HEK293T (cell line): ENCODE measurements at regions not wholly inside any gene's neighbourhood (a gene's known extent, or its start where the extent isn't known, plus 50 kb on each side); places are given as distances from the start of the nearest gene placed in this dataset.

Experiments used
- CTCF ChIA-PET: fragments of 350-600 bp; formaldehyde crosslinking; extraction: SDS; loops from one replicate; lab custom pipeline; 2021; ENCODE audit warnings: antibody characterized with exemption, inconsistent platforms; lab: Yijun Ruan, JAX
- POLR2A ChIA-PET: fragments of 350-600 bp; formaldehyde crosslinking; extraction: SDS; loops from one replicate; lab custom pipeline; 2020; ENCODE audit warnings: antibody characterized with exemption, inconsistent platforms; lab: Yijun Ruan, JAX
- DNase-seq: peaks from one replicate; pipeline ENCODE4 v3.0.0; 2012; ENCODE audit warnings: mixed read lengths; ENCODE audit errors: extremely low spot score
- ARNT ChIP-seq: fragments of 450-650 bp; IDR thresholded peaks from 2 replicates; pipeline ENCODE4 v1.6.1; 2017; ENCODE audit warnings: mild to moderate bottlenecking
- BHLHE40 ChIP-seq: fragments of 450-650 bp; IDR thresholded peaks from 2 replicates; pipeline ENCODE4 v1.6.1; 2016; ENCODE audit warnings: mild to moderate bottlenecking, moderate library complexity, borderline replicate concordance
- CTBP1 ChIP-seq: fragments of 450-650 bp; IDR thresholded peaks from 2 replicates; pipeline ENCODE4 v1.6.1; 2016; ENCODE audit warnings: borderline replicate concordance
- ELF4 ChIP-seq: fragments of 450-650 bp; IDR thresholded peaks from 2 replicates; pipeline ENCODE4 v1.6.1; 2017; ENCODE audit warnings: antibody characterized with exemption
- FOXA1 ChIP-seq: fragments of 450-650 bp; IDR thresholded peaks from 2 replicates; pipeline ENCODE4 v1.6.1; 2016; ENCODE audit warnings: mild to moderate bottlenecking
- FOXK2 ChIP-seq: fragments of 450-650 bp; IDR thresholded peaks from 2 replicates; pipeline ENCODE4 v1.6.1; 2016; ENCODE audit warnings: mild to moderate bottlenecking
- FOXM1 ChIP-seq: fragments of 450-650 bp; IDR thresholded peaks from 2 replicates; pipeline ENCODE4 v1.6.1; 2017; ENCODE audit warnings: mild to moderate bottlenecking, borderline replicate concordance
- HDGF ChIP-seq: fragments of 450-650 bp; IDR thresholded peaks from 2 replicates; pipeline ENCODE4 v1.6.1; 2017; ENCODE audit warnings: antibody characterized with exemption, borderline replicate concordance
- L3MBTL2 ChIP-seq: fragments of 450-650 bp; conservative IDR thresholded peaks from 2 replicates; pipeline ENCODE4 v1.6.1; 2016; ENCODE audit warnings: mild to moderate bottlenecking
- LEF1 ChIP-seq: fragments of 450-650 bp; IDR thresholded peaks from 2 replicates; pipeline ENCODE4 v1.6.1; 2017; ENCODE audit warnings: mild to moderate bottlenecking, borderline replicate concordance
- NFRKB ChIP-seq: fragments of 450-650 bp; IDR thresholded peaks from 2 replicates; pipeline ENCODE4 v1.6.1; 2016; ENCODE audit warnings: mild to moderate bottlenecking, moderate library complexity
- SP1 ChIP-seq: fragments of 450-650 bp; IDR thresholded peaks from 2 replicates; pipeline ENCODE4 v1.6.1; 2017
- SUZ12 ChIP-seq: fragments of 450-650 bp; IDR thresholded peaks from 2 replicates; pipeline ENCODE4 v1.6.1; 2016; ENCODE audit warnings: mild to moderate bottlenecking
- TARDBP ChIP-seq: fragments of 450-650 bp; IDR thresholded peaks from 2 replicates; pipeline ENCODE4 v1.6.1; 2016
- ZNF384 ChIP-seq: fragments of 450-650 bp; IDR thresholded peaks from 2 replicates; pipeline ENCODE4 v1.6.1; 2016
- TF ChIP-seq, protein P1 (sequence below): fragments of 450-650 bp; IDR thresholded peaks from 2 replicates; pipeline ENCODE4 v1.6.1; 2016

DNA sequence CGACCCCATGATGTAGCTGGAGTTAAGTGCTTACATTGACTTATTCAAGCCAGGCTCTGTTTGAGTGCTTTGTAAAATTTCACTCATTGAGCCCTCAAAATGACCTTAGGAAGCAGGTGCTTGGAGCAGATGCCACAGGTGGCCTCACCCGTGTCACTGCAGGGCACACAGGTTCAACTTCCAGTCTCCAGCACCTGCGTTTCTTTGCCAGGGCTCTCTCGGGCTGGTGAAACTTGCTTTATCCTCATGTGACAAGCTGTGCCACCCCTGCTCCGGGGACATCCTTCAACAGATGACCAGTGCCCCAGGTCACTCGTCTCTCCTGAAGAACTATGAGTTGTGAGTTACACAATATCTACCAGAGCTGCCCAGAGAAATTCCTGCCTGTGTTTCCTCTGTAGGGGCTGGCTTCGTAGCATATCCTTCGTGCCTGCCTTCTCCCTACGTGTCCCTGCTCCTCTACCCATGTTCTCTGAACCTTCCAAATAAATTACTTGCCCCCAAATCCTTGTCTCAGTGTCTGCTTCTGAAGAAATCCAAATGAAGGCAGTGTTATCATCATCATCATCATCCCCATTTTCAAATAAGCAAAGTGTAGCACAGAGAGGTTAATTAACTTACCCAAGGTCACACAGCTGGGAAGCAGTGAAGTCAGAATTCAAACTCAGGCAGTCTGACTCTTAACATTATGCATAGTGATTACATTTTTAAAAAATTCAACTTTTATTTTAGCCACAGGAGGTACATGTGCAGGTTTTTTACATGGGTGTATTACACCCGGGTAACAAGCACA, 352.5 kb downstream of the NPIPA8 start:
- ChIA-PET CTCF (no interaction called here), POLR2A (no interaction called here)
- no peak for DNase-seq
- no peak for TF ChIP-seq BHLHE40
- TF ChIP-seq ARNT = no peak
- TF ChIP-seq CTBP1 = no peak
- TF ChIP-seq NFRKB = no peak
- no peak for TF ChIP-seq SUZ12
- no peak for TF ChIP-seq SP1
- TF ChIP-seq ZNF384 = no peak
- TF ChIP-seq, protein P1, sequence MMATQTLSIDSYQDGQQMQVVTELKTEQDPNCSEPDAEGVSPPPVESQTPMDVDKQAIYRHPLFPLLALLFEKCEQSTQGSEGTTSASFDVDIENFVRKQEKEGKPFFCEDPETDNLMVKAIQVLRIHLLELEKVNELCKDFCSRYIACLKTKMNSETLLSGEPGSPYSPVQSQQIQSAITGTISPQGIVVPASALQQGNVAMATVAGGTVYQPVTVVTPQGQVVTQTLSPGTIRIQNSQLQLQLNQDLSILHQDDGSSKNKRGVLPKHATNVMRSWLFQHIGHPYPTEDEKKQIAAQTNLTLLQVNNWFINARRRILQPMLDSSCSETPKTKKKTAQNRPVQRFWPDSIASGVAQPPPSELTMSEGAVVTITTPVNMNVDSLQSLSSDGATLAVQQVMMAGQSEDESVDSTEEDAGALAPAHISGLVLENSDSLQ = no peak
- TF ChIP-seq ELF4 = no peak
- no peak for TF ChIP-seq FOXK2
- TF ChIP-seq FOXA1 = no peak

DNA sequence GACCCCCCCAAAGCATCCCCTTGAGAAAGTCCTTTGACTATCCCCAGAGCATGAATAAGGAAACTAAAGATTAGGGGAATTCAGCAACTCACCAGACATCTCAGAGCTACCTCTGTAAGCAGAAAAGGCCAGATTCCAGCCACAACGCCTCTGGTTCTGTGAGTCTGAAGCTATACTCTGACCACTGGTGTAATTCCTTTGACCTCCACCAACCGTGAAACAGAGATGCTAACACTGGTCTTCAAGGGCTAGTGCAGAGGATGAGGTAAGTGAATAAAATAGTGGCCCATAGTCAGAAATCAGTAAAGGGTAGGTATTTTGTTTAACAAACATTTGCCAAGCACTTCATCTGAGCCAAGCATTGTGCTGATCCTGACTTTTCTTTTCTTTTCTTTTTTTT, 353.4 kb downstream of the NPIPA8 start:
- CTCF ChIA-PET = no interaction called here

DNA sequence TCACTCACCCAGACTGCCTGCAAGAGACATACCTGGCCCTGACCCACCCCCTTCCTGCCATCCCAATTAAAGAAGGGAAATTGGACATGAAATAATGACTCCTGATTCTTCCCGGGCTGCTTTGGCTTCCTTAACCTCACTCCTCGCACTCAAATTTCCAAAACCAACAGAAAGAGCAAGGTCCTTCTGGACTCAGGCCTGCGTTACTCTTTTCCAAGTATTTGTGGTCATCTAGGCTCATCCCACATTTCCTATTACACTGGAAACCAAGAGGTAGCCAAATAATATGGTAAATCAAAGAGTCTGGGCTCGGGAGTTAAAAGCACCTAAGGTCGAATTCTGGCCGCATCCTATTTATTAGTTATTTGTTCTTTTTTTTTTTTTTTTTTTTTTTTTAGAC, 359.3 kb downstream of the NPIPA8 start:
- DNase-seq = no peak
- CTCF ChIA-PET = no interaction called here
- TF ChIP-seq FOXK2 (no peak), SUZ12 (no peak), NFRKB (no peak), ZNF384 (no peak), FOXA1 (no peak), BHLHE40 (no peak), SP1 (no peak), TARDBP (no peak), HDGF (no peak), ELF4 (no peak), L3MBTL2 (no peak), CTBP1 (no peak)
- TF ChIP-seq, protein P1 = no peak
- POLR2A ChIA-PET = no interaction called here

More for the DNA sequence above, 353.4 kb downstream of the NPIPA8 start:
- TF ChIP-seq CTBP1 = no peak
- TF ChIP-seq ZNF384 = no peak
- TF ChIP-seq TARDBP = no peak
- no peak for TF ChIP-seq FOXM1
- TF ChIP-seq LEF1 = no peak
- TF ChIP-seq L3MBTL2 = no peak
- TF ChIP-seq, protein P1 = no peak
- no peak for TF ChIP-seq SUZ12
- no peak for TF ChIP-seq NFRKB
- TF ChIP-seq FOXA1 = no peak
- no peak for TF ChIP-seq HDGF
- POLR2A ChIA-PET = no interaction called here
- no peak for DNase-seq

DNA sequence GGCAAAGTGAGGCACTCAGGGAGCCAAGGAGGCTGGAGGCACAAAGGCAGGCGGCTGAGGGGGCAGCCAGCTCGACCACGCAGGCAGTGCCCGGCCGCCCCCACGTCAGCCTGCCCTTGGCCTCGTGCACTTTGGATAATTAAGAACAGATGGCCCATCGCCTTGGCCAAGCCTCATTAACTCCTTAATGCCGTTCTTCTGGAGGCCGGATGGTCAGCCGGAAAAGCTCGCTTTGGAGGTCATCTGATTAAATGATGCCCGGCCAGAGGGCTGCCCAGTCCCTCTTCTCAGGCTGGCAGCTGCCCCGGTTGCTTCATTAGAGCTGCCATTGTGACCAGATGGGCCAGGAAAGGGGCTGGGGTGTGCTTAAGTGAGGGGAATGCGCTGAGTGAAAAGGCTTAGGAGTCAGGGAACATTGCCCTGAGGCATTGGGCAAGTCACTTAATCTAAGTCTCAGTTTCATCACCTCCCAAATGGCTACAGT, 364.0 kb downstream of the NPIPA8 start:
- CTCF ChIA-PET = no interaction called here

DNA sequence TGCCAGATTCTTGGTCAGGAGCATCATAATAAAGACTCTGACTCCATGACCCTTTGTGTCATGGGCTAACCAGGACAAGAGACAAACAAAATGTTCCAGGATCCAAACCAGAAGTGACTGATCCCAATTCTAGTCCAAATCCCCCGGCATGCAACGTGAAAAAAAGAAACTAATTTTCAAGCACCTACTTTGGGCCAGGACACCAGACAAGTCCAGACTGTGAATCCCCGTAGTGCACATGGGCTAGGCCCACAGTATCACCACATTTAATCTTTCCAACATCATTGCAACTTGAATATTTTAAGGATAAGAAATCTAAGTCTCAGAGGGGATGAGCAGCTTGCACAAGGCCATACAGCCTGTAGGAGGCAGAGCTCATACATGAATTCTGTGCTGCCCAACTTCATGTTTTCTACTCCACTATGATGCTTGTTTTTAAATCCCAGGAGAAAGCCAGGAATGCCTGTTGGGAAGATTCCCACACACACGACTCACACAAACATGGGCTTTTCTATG, 365.7 kb downstream of the NPIPA8 start:
- ChIA-PET CTCF (no interaction called here), POLR2A (no interaction called here)
- TF ChIP-seq LEF1 (no peak), L3MBTL2 (no peak), ARNT (no peak), FOXK2 (no peak), NFRKB (no peak), CTBP1 (no peak), ELF4 (no peak), BHLHE40 (no peak), ZNF384 (no peak), SUZ12 (no peak), FOXM1 (no peak), HDGF (no peak), TARDBP (no peak), SP1 (no peak), FOXA1 (no peak)
- TF ChIP-seq, protein P1 = no peak
- DNase-seq = no peak

More for the DNA sequence above, 364.0 kb downstream of the NPIPA8 start:
- TF ChIP-seq LEF1 = no peak
- no peak for TF ChIP-seq ARNT
- TF ChIP-seq CTBP1 = no peak
- TF ChIP-seq FOXA1 = no peak
- TF ChIP-seq BHLHE40 = no peak
- TF ChIP-seq SUZ12 = no peak
- TF ChIP-seq NFRKB = no peak
- no peak for TF ChIP-seq ZNF384
- no peak for TF ChIP-seq FOXK2
- TF ChIP-seq SP1 = no peak
- no peak for TF ChIP-seq FOXM1
- TF ChIP-seq, protein P1 = no peak
- TF ChIP-seq ELF4 = no peak
- no peak for TF ChIP-seq L3MBTL2
- POLR2A ChIA-PET = no interaction called here
- no peak for DNase-seq
